HG03196 (cell line): ENCODE measurements at regions not wholly inside any gene's neighbourhood (a gene's known extent, or its start where the extent isn't known, plus 50 kb on each side); places are given as distances from the start of the nearest gene placed in this dataset.

Experiments used
- ATAC-seq: cut with Tn5 transposase; IDR thresholded peaks from one replicate; pipeline ENCODE4 v1.9.1; 2021; ENCODE audit not compliant: unreplicated experiment

GRCh38 chr12:43099691-43100163 lies 452.3 kb downstream of the ADAMTS20 start:
- ATAC-seq = no peak

- ATAC-seq = no peak
Observed at GRCh38 chr12:43098766-43099550, 453.0 kb downstream of the ADAMTS20 start.

- no peak for ATAC-seq
Observed at GRCh38 chr12:43098071-43098470, 453.9 kb downstream of the ADAMTS20 start.

- ATAC-seq = no peak
Observed at GRCh38 chr12:43097471-43097870, 454.5 kb downstream of the ADAMTS20 start.

- ATAC-seq = no peak
Observed at GRCh38 chr12:43095669-43096280, 456.2 kb downstream of the ADAMTS20 start.

- no peak for ATAC-seq
Observed at GRCh38 chr12:43094886-43095575, 457.0 kb downstream of the ADAMTS20 start.

GRCh38 chr12:43090981-43091380 lies 461.0 kb downstream of the ADAMTS20 start:
- ATAC-seq = no peak

GRCh38 chr12:43087195-43088091 lies 464.6 kb downstream of the ADAMTS20 start:
- no peak for ATAC-seq

- ATAC-seq = no peak
Observed at GRCh38 chr12:43079476-43079875, 472.5 kb downstream of the ADAMTS20 start.

GRCh38 chr12:43078976-43079375 lies 473.0 kb downstream of the ADAMTS20 start:
- ATAC-seq = no peak

- ATAC-seq = no peak
Observed at GRCh38 chr12:43072431-43072830, 479.6 kb downstream of the ADAMTS20 start.

GRCh38 chr12:43069768-43070221 lies 480.2 kb upstream of the PRICKLE1 start:
- ATAC-seq = no peak

GRCh38 chr12:43066471-43066870 lies 476.9 kb upstream of the PRICKLE1 start:
- no peak for ATAC-seq

GRCh38 chr12:43063650-43064049 lies 474.1 kb upstream of the PRICKLE1 start:
- no peak for ATAC-seq

GRCh38 chr12:43062201-43062895 lies 472.8 kb upstream of the PRICKLE1 start:
- no peak for ATAC-seq

- ATAC-seq = no peak
Observed at GRCh38 chr12:43060742-43061141, 471.2 kb upstream of the PRICKLE1 start.

- ATAC-seq = no peak
Observed at GRCh38 chr12:43058616-43059015, 469.1 kb upstream of the PRICKLE1 start.

GRCh38 chr12:43057566-43057965 lies 468.0 kb upstream of the PRICKLE1 start:
- ATAC-seq = no peak

- ATAC-seq = no peak
Observed at GRCh38 chr12:43054085-43054484, 464.5 kb upstream of the PRICKLE1 start.

- ATAC-seq = no peak
Observed at GRCh38 chr12:43052441-43052840, 462.9 kb upstream of the PRICKLE1 start.
